ENCODE measurements at regions not wholly inside any gene's neighbourhood (a gene's known extent, or its start where the extent isn't known, plus 50 kb on each side); places are given as distances from the start of the nearest gene placed in this dataset.
"Not testable (repeated sequence)": the region's sequence is repeated elsewhere in the genome, so short reads cannot be mapped to it uniquely, and the experiment has no call there.

DNA sequence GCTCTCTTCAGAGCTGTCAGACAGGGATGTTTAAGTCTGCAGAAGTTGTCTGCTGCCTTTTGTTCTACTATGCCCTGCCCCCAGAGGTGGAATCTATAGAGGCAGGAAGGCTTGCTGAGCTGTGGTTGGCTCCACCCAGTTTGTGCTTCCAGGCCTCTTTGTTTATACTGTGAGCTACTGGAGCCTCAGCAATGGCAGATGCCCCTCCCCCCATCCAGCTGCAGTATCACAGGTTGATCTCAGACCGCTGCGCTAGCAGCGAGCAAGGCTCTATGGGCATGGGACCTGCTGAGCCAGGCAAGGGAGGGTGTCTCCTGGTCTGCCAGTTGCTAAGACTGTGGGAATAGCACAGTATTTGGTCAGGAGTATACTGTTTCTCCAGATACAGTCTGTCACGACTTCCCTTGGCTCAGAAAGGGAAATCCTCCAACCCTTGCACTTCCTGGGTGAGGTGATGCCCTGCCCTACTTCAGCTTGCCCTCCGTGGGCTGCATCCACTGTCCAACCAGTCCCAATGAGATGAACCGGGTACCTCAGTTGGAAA, 175.2 kb upstream of the TACR1 start:
- not testable (repeated sequence) for H3K4me3 ChIP-seq (ENCODE audit: low read length); H3K27me3 ChIP-seq (ENCODE audit: insufficient read depth, low read length); H3K9me3 ChIP-seq (ENCODE audit: low read length); H2AFZ ChIP-seq (ENCODE audit: low read depth, low read length); H3K36me3 ChIP-seq (ENCODE audit: insufficient read depth, low read length); H3K4me1 ChIP-seq (ENCODE audit: insufficient read depth, low read length)

GRCh38 chr2:75367401-75367800, 168.1 kb upstream of the TACR1 start:
- Histone ChIP-seq H3K4me1 (ENCODE audit: insufficient read depth, low read length) (no peaks in the 10 kb centered on the region), H3K27me3 (ENCODE audit: insufficient read depth, low read length) (no peaks in the 10 kb centered on the region), H2AFZ (ENCODE audit: low read depth, low read length) (no peak overlapping the region), H3K4me3 (ENCODE audit: low read length) (no peak overlapping the region), H3K36me3 (ENCODE audit: insufficient read depth, low read length) (no peaks in the 10 kb centered on the region), H3K9me3 (ENCODE audit: low read length) (no peaks in the 10 kb centered on the region)

GRCh38 chr2:75361486-75361885, 162.2 kb upstream of the TACR1 start:
- Histone ChIP-seq H3K4me1 (ENCODE audit: insufficient read depth, low read length) (no peaks in the 10 kb centered on the region), H3K4me3 (ENCODE audit: low read length) (no peak overlapping the region), H2AFZ (ENCODE audit: low read depth, low read length) (no peak overlapping the region), H3K36me3 (ENCODE audit: insufficient read depth, low read length) (no peaks in the 10 kb centered on the region), H3K9me3 (ENCODE audit: low read length) (no peaks in the 10 kb centered on the region), H3K27me3 (ENCODE audit: insufficient read depth, low read length) (no peaks in the 10 kb centered on the region)

DNA sequence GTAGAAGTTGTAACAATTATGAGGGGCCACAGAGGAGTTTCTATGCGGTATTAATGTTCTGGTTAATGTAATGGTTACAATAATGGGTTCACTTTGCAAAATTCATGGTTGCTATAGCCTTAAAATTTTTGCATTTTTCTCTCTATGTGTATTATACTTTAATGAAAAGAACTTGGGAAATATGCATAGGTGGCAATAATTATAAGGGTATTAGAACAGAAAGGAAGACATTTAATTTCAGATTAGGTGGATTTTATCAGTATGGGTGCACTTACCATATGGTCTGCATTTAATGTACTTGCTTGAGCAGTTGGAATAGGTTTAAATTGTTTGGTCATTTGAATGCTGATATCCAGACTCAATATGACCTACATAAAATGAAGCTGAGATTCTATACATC, 161.6 kb upstream of the TACR1 start:
- Histone ChIP-seq H3K4me3 (ENCODE audit: low read length) (no peak overlapping the region), H3K36me3 (ENCODE audit: insufficient read depth, low read length) (no peaks in the 10 kb centered on the region), H2AFZ (ENCODE audit: low read depth, low read length) (no peak overlapping the region), H3K9me3 (ENCODE audit: low read length) (no peaks in the 10 kb centered on the region), H3K4me1 (ENCODE audit: insufficient read depth, low read length) (no peaks in the 10 kb centered on the region), H3K27me3 (ENCODE audit: insufficient read depth, low read length) (no peaks in the 10 kb centered on the region)

DNA sequence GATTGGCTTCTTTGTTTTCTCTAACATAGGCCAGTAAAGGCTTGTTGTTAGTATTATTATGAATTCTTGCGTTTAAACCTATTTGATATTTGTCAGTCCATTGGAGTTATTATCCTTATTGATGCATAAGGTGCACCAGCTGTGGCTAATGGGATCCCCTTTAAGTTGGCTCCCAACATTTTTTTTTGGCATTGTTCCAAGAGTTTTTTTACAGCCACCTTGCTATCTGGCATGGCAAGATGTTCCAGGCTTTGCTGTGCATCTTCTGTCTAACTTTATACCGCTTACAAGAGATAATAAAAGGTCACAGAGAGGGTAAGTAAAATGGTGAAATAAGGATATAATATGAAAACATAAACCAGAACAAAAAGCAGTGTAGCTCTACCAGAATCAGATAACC, 157.5 kb upstream of the TACR1 start:
- Histone ChIP-seq H3K36me3 (ENCODE audit: insufficient read depth, low read length) (no peaks in the 10 kb centered on the region), H2AFZ (ENCODE audit: low read depth, low read length) (no peak overlapping the region), H3K9me3 (ENCODE audit: low read length) (no peaks in the 10 kb centered on the region), H3K4me1 (ENCODE audit: insufficient read depth, low read length) (no peaks in the 10 kb centered on the region), H3K27me3 (ENCODE audit: insufficient read depth, low read length) (no peaks in the 10 kb centered on the region), H3K4me3 (ENCODE audit: low read length) (no peak overlapping the region)

- H3K9me3 ChIP-seq (ENCODE audit: low read length) = no peaks in the 10 kb centered on the region
These were observed 153.8 kb upstream of the TACR1 start for GRCh38 chr2:75353131-75353530.

GRCh38 chr2:75348307-75348706, 149.0 kb upstream of the TACR1 start:
- H3K27me3 ChIP-seq (ENCODE audit: insufficient read depth, low read length) = no peaks in the 10 kb centered on the region

More at GRCh38 chr2:75353131-75353530, 153.8 kb upstream of the TACR1 start:
- Histone ChIP-seq H3K4me1 (ENCODE audit: insufficient read depth, low read length) (no peaks in the 10 kb centered on the region), H2AFZ (ENCODE audit: low read depth, low read length) (no peak overlapping the region), H3K27me3 (ENCODE audit: insufficient read depth, low read length) (no peaks in the 10 kb centered on the region), H3K4me3 (ENCODE audit: low read length) (no peak overlapping the region), H3K36me3 (ENCODE audit: insufficient read depth, low read length) (no peaks in the 10 kb centered on the region)

DNA sequence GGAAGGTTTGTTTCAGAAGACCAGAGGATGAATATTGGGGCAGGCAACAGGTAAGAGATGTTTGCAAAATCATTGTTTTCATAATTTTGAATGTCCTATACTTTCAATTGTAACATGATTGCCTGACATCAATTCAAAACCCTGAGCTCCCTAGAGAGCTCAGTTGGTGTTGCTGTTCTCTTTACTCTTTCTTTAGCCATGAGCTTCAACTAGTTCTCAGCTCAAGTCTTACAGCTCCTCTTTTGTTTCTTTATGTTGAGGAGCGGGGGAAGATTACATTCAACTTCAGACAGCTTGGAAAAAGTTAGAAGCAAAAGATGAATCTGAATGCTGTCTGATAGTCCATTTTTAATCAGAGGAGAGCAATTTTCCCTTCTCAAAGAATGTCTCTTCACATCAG, 144.8 kb upstream of the TACR1 start:
- peaks cover 6% of the 10 kb centered on the region for H3K4me1 ChIP-seq (ENCODE audit: insufficient read depth, low read length)
- H3K36me3 ChIP-seq (ENCODE audit: insufficient read depth, low read length) = no peaks in the 10 kb centered on the region
- no peak overlapping the region for H3K4me3 ChIP-seq (ENCODE audit: low read length)
- H2AFZ ChIP-seq (ENCODE audit: low read depth, low read length) = no peak overlapping the region
- H3K27me3 ChIP-seq (ENCODE audit: insufficient read depth, low read length) = no peaks in the 10 kb centered on the region
- no peaks in the 10 kb centered on the region for H3K9me3 ChIP-seq (ENCODE audit: low read length)

More at GRCh38 chr2:75348307-75348706, 149.0 kb upstream of the TACR1 start:
- peaks cover 6% of the 10 kb centered on the region for H3K4me1 ChIP-seq (ENCODE audit: insufficient read depth, low read length)
- no peaks in the 10 kb centered on the region for H3K9me3 ChIP-seq (ENCODE audit: low read length)
- no peaks in the 10 kb centered on the region for H3K36me3 ChIP-seq (ENCODE audit: insufficient read depth, low read length)
- H3K4me3 ChIP-seq (ENCODE audit: low read length) = no peak overlapping the region
- no peak overlapping the region for H2AFZ ChIP-seq (ENCODE audit: low read depth, low read length)

DNA sequence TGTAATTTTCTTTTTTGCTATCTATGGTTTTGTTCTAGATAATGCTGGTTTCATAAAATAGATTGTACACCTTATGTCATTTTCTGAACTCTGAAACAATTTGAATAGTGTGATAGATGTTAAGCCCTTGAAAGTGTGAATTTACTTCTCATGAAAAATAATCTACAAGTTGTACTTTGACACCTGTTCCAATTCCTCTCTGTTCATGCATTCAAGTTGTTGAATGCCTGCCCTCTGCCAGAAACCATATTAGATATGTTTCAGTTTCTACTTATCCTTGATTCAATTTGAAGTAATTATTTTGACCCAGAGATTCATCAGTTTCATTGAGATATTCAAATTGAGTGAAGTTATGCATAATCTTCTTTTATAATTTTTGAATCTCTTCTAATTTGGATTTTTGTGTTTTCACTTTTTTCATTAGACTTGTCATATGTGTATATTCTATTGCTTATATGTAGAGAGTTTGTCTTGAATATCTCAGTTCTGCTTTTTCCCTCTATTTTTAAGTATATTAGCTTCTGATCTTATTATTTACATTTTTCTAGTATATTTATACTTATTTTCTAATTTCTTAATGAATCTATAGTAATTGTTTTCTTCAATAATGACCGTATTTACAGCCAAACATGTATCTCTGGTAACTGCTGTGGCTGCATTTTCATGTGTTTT, 143.3 kb upstream of the TACR1 start:
- Histone ChIP-seq H3K4me3 (ENCODE audit: low read length) (no peak overlapping the region), H2AFZ (ENCODE audit: low read depth, low read length) (no peak overlapping the region), H3K4me1 (ENCODE audit: insufficient read depth, low read length) (peaks cover 8% of the 10 kb centered on the region), H3K9me3 (ENCODE audit: low read length) (no peaks in the 10 kb centered on the region), H3K36me3 (ENCODE audit: insufficient read depth, low read length) (no peaks in the 10 kb centered on the region), H3K27me3 (ENCODE audit: insufficient read depth, low read length) (no peaks in the 10 kb centered on the region)

GRCh38 chr2:75340560-75340959, 141.2 kb upstream of the TACR1 start:
- Histone ChIP-seq H3K36me3 (ENCODE audit: insufficient read depth, low read length) (no peaks in the 10 kb centered on the region), H2AFZ (ENCODE audit: low read depth, low read length) (no peak overlapping the region), H3K27me3 (ENCODE audit: insufficient read depth, low read length) (no peaks in the 10 kb centered on the region), H3K9me3 (ENCODE audit: low read length) (no peaks in the 10 kb centered on the region), H3K4me1 (ENCODE audit: insufficient read depth, low read length) (peaks cover 21% of the 10 kb centered on the region), H3K4me3 (ENCODE audit: low read length) (no peak overlapping the region)

- Histone ChIP-seq H2AFZ (ENCODE audit: low read depth, low read length) (no peak overlapping the region), H3K36me3 (ENCODE audit: insufficient read depth, low read length) (no peaks in the 10 kb centered on the region), H3K4me1 (ENCODE audit: insufficient read depth, low read length) (peaks cover 15% of the 10 kb centered on the region), H3K27me3 (ENCODE audit: insufficient read depth, low read length) (no peaks in the 10 kb centered on the region), H3K4me3 (ENCODE audit: low read length) (no peak overlapping the region), H3K9me3 (ENCODE audit: low read length) (no peaks in the 10 kb centered on the region)
These were observed 139.1 kb upstream of the TACR1 start for GRCh38 chr2:75338461-75338860.

GRCh38 chr2:75337619-75338018, 138.3 kb upstream of the TACR1 start:
- no peaks in the 10 kb centered on the region for H3K36me3 ChIP-seq (ENCODE audit: insufficient read depth, low read length)
- H3K9me3 ChIP-seq (ENCODE audit: low read length) = no peaks in the 10 kb centered on the region
- no peaks in the 10 kb centered on the region for H3K27me3 ChIP-seq (ENCODE audit: insufficient read depth, low read length)
- no peak overlapping the region for H2AFZ ChIP-seq (ENCODE audit: low read depth, low read length)
- peaks cover 14% of the 10 kb centered on the region for H3K4me1 ChIP-seq (ENCODE audit: insufficient read depth, low read length)
- no peak overlapping the region for H3K4me3 ChIP-seq (ENCODE audit: low read length)

- no peaks in the 10 kb centered on the region for H3K9me3 ChIP-seq (ENCODE audit: low read length)
- no peaks in the 10 kb centered on the region for H3K36me3 ChIP-seq (ENCODE audit: insufficient read depth, low read length)
- H3K4me1 ChIP-seq (ENCODE audit: insufficient read depth, low read length) = peaks cover 14% of the 10 kb centered on the region
- no peak overlapping the region for H3K4me3 ChIP-seq (ENCODE audit: low read length)
- no peak overlapping the region for H2AFZ ChIP-seq (ENCODE audit: low read depth, low read length)
- H3K27me3 ChIP-seq (ENCODE audit: insufficient read depth, low read length) = no peaks in the 10 kb centered on the region
These were observed 137.7 kb upstream of the TACR1 start for GRCh38 chr2:75337016-75337415.

DNA sequence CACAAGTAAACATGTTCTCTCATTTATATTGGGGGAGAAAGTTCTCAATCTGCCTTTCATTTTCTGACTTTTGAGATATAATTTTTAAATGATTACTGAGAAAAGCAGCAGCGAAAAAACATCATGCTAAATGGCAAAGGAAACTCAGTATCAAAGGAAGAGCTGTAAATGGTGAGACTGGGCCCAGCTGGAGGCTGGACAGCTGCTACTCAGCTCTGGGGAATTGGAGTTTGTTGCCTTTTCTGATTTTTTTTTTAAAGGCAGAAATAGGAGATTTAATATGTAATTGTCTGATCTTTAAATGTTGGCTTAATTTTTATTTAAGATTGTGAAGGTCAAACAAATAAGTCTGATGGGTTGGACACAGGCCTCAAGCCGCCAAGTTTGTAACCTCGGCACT, 137.1 kb upstream of the TACR1 start:
- H3K9me3 ChIP-seq (ENCODE audit: low read length) = no peaks in the 10 kb centered on the region
- H3K36me3 ChIP-seq (ENCODE audit: insufficient read depth, low read length) = no peaks in the 10 kb centered on the region
- no peak overlapping the region for H3K4me3 ChIP-seq (ENCODE audit: low read length)
- no peaks in the 10 kb centered on the region for H3K27me3 ChIP-seq (ENCODE audit: insufficient read depth, low read length)
- H3K4me1 ChIP-seq (ENCODE audit: insufficient read depth, low read length) = peaks cover 14% of the 10 kb centered on the region
- H2AFZ ChIP-seq (ENCODE audit: low read depth, low read length) = no peak overlapping the region
